ENCODE measurements at regions not wholly inside any gene's neighbourhood (a gene's known extent, or its start where the extent isn't known, plus 50 kb on each side); places are given as distances from the start of the nearest gene placed in this dataset.

GRCh38 chr6:19530188-19530587 is 307.0 kb upstream of the ID4 start:
- H3K4me1 ChIP-seq (ENCODE audit: control insufficient read depth, insufficient read depth, low read length) = no peaks in the 10 kb centered on the region
- ChIA-PET CTCF (no interaction called here), POLR2A (no interaction called here), RAD21 (ENCODE audit: unreplicated experiment) (no interaction called here), SMC1A (ENCODE audit: uncharacterized antibody, unreplicated experiment) (no interaction called here)
- intact Hi-C loops (cut with micrococcal nuclease; ENCODE audit: unreplicated experiment) = no loop called here
- no peak for TF ChIP-seq ZNF274 (IDR thresholded peaks at IDR 0.05; ENCODE audit: insufficient read depth, insufficient read length)
- no TSS peak for BruUV-seq (replicated peaks)
- H3K27ac ChIP-seq (ENCODE audit: control insufficient read depth, insufficient read depth) = no peak overlapping the region
- no peak for DNase-seq (ENCODE audit: low read depth, low spot score)
- no peak overlapping the region for H2AFZ ChIP-seq (ENCODE audit: control insufficient read depth, low read depth, low read length)
- 94% methylated on average over 1 of the region's 1 CpG for WGBS (ENCODE audit: insufficient coverage, insufficient replicate concordance, low lambda C conversion rate, missing lambda C conversion rate)
- H3K36me3 ChIP-seq (ENCODE audit: control insufficient read depth in 2 of 2, insufficient read depth in 2 of 2, low read length in 1 of 2) = no peaks in the 10 kb centered on the region
- no peaks in the 10 kb centered on the region for H4K20me1 ChIP-seq (ENCODE audit: control insufficient read depth, insufficient read depth)
- ATAC-seq = no peak
- no peaks in the 10 kb centered on the region for H3K9me3 ChIP-seq (replicated peaks; ENCODE audit: control insufficient read depth, insufficient read depth, low read length)
- no peak for FAIRE-seq
- no peak overlapping the region for H3K9ac ChIP-seq (ENCODE audit: control insufficient read depth, insufficient read depth, low read length)
- H3K79me2 ChIP-seq (ENCODE audit: control insufficient read depth, insufficient read depth, low read length) = no peaks in the 10 kb centered on the region
- no peak overlapping the region for H3K4me3 ChIP-seq
- H3K4me2 ChIP-seq (ENCODE audit: control insufficient read depth, insufficient read depth) = no peak overlapping the region
- in situ Hi-C loops (cut with MboI) = no loop called here
- no peaks in the 10 kb centered on the region for H3K27me3 ChIP-seq (replicated peaks in 1 of 2; ENCODE audit: control insufficient read depth in 2 of 2, insufficient read depth in 2 of 2, low read length in 1 of 2)

- DNase-seq (ENCODE audit: low read depth, low spot score) = no peak
- Histone ChIP-seq H3K79me2 (ENCODE audit: control insufficient read depth, insufficient read depth, low read length) (no peaks in the 10 kb centered on the region), H3K27me3 (replicated peaks in 1 of 2; ENCODE audit: control insufficient read depth in 2 of 2, insufficient read depth in 2 of 2, low read length in 1 of 2) (no peaks in the 10 kb centered on the region), H3K9me3 (replicated peaks; ENCODE audit: control insufficient read depth, insufficient read depth, low read length) (no peaks in the 10 kb centered on the region), H3K36me3 (ENCODE audit: control insufficient read depth in 2 of 2, insufficient read depth in 2 of 2, low read length in 1 of 2) (no peaks in the 10 kb centered on the region), H2AFZ (ENCODE audit: control insufficient read depth, low read depth, low read length) (no peak overlapping the region), H4K20me1 (ENCODE audit: control insufficient read depth, insufficient read depth) (no peaks in the 10 kb centered on the region), H3K4me3 (no peak overlapping the region), H3K27ac (ENCODE audit: control insufficient read depth, insufficient read depth) (no peak overlapping the region), H3K4me1 (ENCODE audit: control insufficient read depth, insufficient read depth, low read length) (no peaks in the 10 kb centered on the region), H3K9ac (ENCODE audit: control insufficient read depth, insufficient read depth, low read length) (no peak overlapping the region), H3K4me2 (ENCODE audit: control insufficient read depth, insufficient read depth) (no peak overlapping the region)
- in situ Hi-C loops (cut with MboI) (no loop called here), intact Hi-C loops (cut with micrococcal nuclease; ENCODE audit: unreplicated experiment) (no loop called here)
- no peak for FAIRE-seq
- no peak for ATAC-seq
- ChIA-PET CTCF (no interaction called here), SMC1A (ENCODE audit: uncharacterized antibody, unreplicated experiment) (interaction anchor here (0.6 kb wide), 1 partner anchor 25 kb away, joined by 3 read pairs; no protein-coding TSS in a partner anchor), RAD21 (ENCODE audit: unreplicated experiment) (no interaction called here), POLR2A (no interaction called here)
- TF ChIP-seq CBX3 (IDR thresholded peaks at IDR 0.05; ENCODE audit: borderline replicate concordance, low read depth) (no peak), USF1 (IDR thresholded peaks at IDR 0.05; ENCODE audit: borderline replicate concordance, extremely low read length, insufficient read depth, low read depth, low read length) (no peak), BMI1 (IDR thresholded peaks at IDR 0.05; ENCODE audit: borderline replicate concordance) (no peak), ZNF687 (IDR thresholded peaks at IDR 0.05) (no peak)
- WGBS (ENCODE audit: insufficient coverage, insufficient replicate concordance, low lambda C conversion rate, missing lambda C conversion rate) = 48% methylated on average over 2 of the region's 2 CpGs
- BruUV-seq (replicated peaks) = no TSS peak
These were observed 301.8 kb upstream of the ID4 start for GRCh38 chr6:19535351-19535750.

Measured in GM12878 (cell line).